Astrocyte of the hippocampus (primary cell): ENCODE measurements at regions not wholly inside any gene's neighbourhood (a gene's known extent, or its start where the extent isn't known, plus 50 kb on each side); places are given as distances from the start of the nearest gene placed in this dataset.

Source experiments
- DNase-seq: peaks from one replicate; pipeline ENCODE4 v3.0.0; 2011; ENCODE audit warnings: low read depth, low spot score

- DNase-seq, result no peak
These were observed 50.4 kb upstream of the AFF3 start for GRCh38 chr2:100192825-100193224.

- no peak for DNase-seq
These were observed 49.9 kb upstream of the AFF3 start for GRCh38 chr2:100192300-100192699.
